ENCODE measurements at regions not wholly inside any gene's neighbourhood (a gene's known extent, or its start where the extent isn't known, plus 50 kb on each side); places are given as distances from the start of the nearest gene placed in this dataset.

DNA sequence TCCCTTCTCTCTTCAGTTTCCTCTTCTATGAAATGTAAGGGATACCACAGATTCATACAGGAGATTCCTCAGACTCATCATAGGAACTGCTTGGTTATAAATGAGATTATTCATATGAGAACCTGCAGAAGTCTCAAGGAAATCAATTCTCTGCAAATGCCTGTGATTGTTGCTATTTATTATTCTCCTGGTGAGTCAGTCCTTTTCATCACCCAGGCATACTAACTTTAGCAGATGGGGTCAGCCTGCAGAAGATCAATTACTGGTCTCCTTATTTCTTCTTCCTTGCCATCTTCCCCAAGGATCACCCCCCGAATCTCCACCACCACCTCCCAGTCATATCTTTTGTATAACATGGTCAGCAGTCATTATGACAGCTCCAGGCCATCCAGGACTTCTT lies 53.8 kb upstream of the DCP1A start:
- H3K27ac ChIP-seq = no peak overlapping the region
- TF ChIP-seq, protein P1, sequence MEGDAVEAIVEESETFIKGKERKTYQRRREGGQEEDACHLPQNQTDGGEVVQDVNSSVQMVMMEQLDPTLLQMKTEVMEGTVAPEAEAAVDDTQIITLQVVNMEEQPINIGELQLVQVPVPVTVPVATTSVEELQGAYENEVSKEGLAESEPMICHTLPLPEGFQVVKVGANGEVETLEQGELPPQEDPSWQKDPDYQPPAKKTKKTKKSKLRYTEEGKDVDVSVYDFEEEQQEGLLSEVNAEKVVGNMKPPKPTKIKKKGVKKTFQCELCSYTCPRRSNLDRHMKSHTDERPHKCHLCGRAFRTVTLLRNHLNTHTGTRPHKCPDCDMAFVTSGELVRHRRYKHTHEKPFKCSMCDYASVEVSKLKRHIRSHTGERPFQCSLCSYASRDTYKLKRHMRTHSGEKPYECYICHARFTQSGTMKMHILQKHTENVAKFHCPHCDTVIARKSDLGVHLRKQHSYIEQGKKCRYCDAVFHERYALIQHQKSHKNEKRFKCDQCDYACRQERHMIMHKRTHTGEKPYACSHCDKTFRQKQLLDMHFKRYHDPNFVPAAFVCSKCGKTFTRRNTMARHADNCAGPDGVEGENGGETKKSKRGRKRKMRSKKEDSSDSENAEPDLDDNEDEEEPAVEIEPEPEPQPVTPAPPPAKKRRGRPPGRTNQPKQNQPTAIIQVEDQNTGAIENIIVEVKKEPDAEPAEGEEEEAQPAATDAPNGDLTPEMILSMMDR (conservative IDR thresholded peaks at IDR 0.05) = no peak

DNA sequence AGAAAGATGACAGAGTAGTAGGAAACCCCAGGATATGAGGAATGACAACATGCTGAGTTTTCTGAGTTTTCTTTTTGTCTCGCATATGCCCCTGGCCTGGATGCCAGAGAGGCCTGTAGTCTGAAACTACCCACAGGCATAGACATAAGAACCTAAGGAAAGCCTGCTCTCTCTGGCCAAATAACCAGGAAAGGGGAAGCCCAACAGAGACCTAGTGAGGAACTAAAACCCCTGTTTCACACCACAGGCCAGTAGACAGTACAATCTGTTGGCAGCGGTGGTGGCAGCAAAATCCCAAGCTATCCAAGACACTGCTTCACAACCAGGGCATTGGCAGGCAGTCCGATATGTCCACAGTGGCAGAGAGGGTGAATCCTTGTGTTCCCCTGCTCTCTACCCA lies 55.0 kb upstream of the DCP1A start:
- TF ChIP-seq, protein P1 (conservative IDR thresholded peaks at IDR 0.05) = no peak

DNA sequence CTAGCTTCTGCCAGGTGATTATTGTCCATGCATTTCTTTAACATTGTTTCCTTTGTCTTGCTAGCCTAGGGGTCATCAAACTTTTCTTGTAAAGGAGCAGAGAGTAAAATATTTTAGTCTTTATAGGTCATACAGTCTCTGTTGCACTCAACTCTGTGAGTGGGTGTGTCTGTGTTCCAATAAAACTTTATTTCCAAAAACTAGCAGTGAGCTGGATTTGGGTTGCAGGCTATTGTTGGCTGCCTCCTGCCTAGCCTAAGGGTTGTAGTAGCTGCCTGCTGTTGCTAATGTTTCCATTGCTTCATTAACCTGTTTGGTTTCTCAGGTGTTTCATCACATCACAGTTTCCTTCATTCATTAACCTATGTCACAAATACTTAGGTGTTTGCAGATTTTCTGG lies 64.0 kb upstream of the DCP1A start:
- TF ChIP-seq, protein P1 (conservative IDR thresholded peaks at IDR 0.05) = no peak
- H3K27ac ChIP-seq = no peak overlapping the region

More for the DNA sequence above, 55.0 kb upstream of the DCP1A start:
- no peak overlapping the region for H3K27ac ChIP-seq

DNA sequence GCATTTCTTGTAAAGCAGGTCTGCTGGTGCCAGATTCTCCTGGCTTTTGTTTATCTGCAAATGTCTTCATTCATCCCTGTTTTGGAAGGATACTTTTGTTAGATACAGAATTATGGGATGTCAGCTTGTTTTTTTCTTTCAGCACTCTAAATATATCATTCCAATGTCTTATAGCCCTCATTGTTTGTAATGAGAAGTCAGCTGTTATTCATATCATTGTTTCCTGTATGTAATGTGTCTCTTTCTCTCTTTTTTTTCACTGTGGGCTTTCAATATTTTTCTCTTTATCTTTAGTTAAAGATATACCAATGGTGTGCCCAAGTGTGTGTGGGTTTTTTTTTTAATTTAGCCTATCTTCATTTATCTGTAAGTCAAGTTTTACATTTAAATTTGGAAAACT lies 65.6 kb upstream of the DCP1A start:
- no peak overlapping the region for H3K27ac ChIP-seq
- TF ChIP-seq, protein P1 (conservative IDR thresholded peaks at IDR 0.05) = no peak

DNA sequence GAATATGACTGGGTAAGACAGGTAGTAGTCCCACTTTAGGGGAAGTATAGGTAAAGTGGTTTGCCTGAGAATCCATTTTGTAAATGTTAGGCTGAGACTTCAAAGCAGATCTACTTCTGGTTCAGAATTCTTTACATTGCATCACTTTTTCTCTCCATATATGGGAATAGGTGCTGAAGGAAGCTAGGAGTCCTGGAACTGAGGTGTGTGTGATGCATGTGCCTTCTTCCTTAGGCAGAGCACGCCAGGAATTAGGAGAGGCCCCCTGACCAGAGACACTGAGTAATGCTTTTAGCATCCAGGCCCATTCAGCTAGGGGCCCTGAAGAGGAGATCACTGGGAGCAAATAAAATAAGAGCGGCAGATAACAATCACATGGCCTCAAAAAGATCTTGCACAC lies 69.2 kb upstream of the DCP1A start:
- TF ChIP-seq, protein P1 (conservative IDR thresholded peaks at IDR 0.05) = no peak
- no peak overlapping the region for H3K27ac ChIP-seq

DNA sequence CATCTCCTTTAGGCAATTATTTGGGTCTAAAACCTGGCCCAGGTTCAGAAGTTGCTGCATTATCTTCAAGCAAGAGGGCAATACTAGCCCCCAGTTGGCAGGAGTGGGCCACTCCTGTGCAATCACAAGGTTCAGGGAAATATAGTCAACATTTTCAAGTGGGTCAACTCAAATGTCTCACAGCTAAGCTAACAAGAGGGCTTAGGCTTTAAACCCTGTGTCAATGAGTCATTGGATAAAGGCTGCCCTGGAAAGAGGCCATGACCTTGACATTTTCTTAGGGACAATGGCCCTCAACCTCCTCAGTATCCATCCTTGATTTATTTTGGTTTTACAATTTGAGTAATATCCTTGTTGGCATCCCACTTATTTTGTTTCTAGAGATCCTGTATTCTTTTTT lies 73.5 kb upstream of the DCP1A start:
- H3K27ac ChIP-seq = no peak overlapping the region
- TF ChIP-seq, protein P1 (conservative IDR thresholded peaks at IDR 0.05) = no peak

DNA sequence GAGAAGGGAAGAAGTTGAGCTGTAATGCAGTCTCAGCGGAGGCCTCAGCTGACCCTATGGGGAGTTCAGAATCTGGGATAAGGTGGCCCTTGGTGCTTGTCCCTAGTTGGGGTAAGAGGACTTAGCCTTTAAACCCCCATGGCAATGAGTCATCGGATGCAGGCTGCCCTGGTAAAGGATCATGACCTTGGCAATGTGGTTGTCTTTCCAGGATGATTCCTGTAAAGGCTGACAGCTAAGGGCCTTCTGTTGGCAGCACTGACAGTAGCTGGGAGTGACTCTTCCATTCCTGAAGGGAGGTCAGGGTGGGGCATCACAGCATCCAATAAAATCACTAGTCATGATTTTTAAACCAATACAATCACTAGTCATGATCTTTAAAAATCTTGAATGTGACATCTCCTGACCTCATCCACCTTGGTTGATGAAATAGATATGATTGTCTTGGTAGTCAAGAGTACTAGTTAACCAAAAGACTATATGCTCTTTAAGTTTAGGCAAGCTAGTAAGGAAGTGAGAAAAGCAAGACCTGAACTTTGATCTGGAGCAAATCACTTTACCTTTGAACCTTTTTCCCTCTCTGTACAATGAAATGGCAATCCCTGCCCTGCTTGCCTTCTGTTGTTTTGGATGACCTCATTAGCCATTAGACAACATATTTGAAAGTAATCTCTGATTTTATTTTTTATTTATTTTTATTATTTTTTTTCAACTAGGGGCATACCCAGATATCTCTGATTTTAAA lies 71.3 kb upstream of the CACNA1D start:
- H3K27ac ChIP-seq = no peak overlapping the region
- TF ChIP-seq, protein P1 (conservative IDR thresholded peaks at IDR 0.05) = no peak

Measured in VCaP (cell line).